Endothelial cell of umbilical vein (primary cell): ENCODE measurements at regions not wholly inside any gene's neighbourhood (a gene's known extent, or its start where the extent isn't known, plus 50 kb on each side); places are given as distances from the start of the nearest gene placed in this dataset.

Experiments used
- EZH2 ChIP-seq: IDR thresholded peaks from 2 replicates; pipeline ENCODE4 v1.6.1; 2012; ENCODE audit warnings: borderline replicate concordance, low read depth, mild to moderate bottlenecking, moderate library complexity, low read length, inconsistent platforms; ENCODE audit not compliant: severe bottlenecking
- FOS ChIP-seq: IDR thresholded peaks from 2 replicates; pipeline ENCODE4 v1.6.1; 2011; ENCODE audit warnings: mild to moderate bottlenecking, low read length, moderate library complexity, borderline replicate concordance; ENCODE audit not compliant: insufficient read depth
- GATA2 ChIP-seq: IDR thresholded peaks from 2 replicates; pipeline ENCODE4 v1.7.0; 2011; ENCODE audit warnings: low read depth, mild to moderate bottlenecking, moderate library complexity, mixed read lengths, low read length; ENCODE audit not compliant: insufficient read length, insufficient read depth
- JUN ChIP-seq: IDR thresholded peaks from 2 replicates; pipeline ENCODE4 v1.6.1; 2011; ENCODE audit warnings: borderline replicate concordance, low read depth; ENCODE audit not compliant: insufficient read length, insufficient read depth
- MYC ChIP-seq: IDR thresholded peaks from one replicate; pipeline ENCODE4 v1.6.1; 2011; ENCODE audit warnings: mild to moderate bottlenecking, low read depth, low read length
- POLR2A ChIP-seq: IDR thresholded peaks from 2 replicates; pipeline ENCODE4 v1.6.1; 2012; ENCODE audit warnings: low read depth, mild to moderate bottlenecking, control low read depth, low read length
- POLR2AphosphoS5 ChIP-seq: IDR thresholded peaks from 2 replicates; pipeline ENCODE4 v1.6.1; 2012; ENCODE audit warnings: low read depth, mild to moderate bottlenecking, control low read depth, low read length, moderate library complexity; ENCODE audit not compliant: insufficient read depth
- TF ChIP-seq, protein P1 (sequence below), 2 donors: IDR thresholded peaks; 1 replicate in 1 of 2; 2 replicates in 1 of 2; pipeline ENCODE4 v1.5.1; 2011; ENCODE audit warnings: low read length in 2 of 2, mild to moderate bottlenecking in 2 of 2, moderate library complexity in 2 of 2, control low read depth in 1 of 2, inconsistent platforms in 1 of 2, low read depth in 1 of 2; ENCODE audit not compliant: insufficient read depth in 1 of 2; ENCODE audit errors: extremely low read depth in 1 of 2
- TF ChIP-seq, protein P2 (sequence below): IDR thresholded peaks from 2 replicates; pipeline ENCODE4 v1.6.1; 2011; ENCODE audit not compliant: insufficient read depth, insufficient read length

DNA sequence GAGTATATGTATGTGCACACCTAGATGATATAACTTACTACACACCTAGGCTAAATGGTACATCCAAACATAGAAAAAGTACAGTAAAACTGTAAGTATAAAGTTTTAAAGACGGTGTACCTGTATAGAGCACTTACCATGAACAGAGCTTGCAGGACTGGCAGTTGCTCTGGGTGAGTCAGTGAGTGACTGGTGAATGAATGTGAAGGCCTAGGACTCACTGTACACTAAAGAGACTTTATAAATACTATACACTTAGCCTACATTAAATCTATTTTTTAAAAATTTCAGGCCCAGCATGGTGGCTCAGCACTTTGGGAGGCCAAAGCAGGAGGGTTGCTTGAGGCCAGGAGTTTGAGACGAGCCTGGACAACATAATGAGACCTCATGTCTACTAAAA, 195.3 kb downstream of the FZD1 start:
- TF ChIP-seq, protein P1, sequence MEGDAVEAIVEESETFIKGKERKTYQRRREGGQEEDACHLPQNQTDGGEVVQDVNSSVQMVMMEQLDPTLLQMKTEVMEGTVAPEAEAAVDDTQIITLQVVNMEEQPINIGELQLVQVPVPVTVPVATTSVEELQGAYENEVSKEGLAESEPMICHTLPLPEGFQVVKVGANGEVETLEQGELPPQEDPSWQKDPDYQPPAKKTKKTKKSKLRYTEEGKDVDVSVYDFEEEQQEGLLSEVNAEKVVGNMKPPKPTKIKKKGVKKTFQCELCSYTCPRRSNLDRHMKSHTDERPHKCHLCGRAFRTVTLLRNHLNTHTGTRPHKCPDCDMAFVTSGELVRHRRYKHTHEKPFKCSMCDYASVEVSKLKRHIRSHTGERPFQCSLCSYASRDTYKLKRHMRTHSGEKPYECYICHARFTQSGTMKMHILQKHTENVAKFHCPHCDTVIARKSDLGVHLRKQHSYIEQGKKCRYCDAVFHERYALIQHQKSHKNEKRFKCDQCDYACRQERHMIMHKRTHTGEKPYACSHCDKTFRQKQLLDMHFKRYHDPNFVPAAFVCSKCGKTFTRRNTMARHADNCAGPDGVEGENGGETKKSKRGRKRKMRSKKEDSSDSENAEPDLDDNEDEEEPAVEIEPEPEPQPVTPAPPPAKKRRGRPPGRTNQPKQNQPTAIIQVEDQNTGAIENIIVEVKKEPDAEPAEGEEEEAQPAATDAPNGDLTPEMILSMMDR (IDR thresholded peaks at IDR 0.05; ENCODE audit: extremely low read depth in 1 of 2, insufficient read depth in 1 of 2, low read depth in 1 of 2, low read length in 2 of 2): no peak
- TF ChIP-seq POLR2A (no peak), EZH2 (no peak), POLR2AphosphoS5 (no peak), FOS (no peak), GATA2 (no peak), MYC (no peak), JUN (no peak)
- TF ChIP-seq, protein P2, sequence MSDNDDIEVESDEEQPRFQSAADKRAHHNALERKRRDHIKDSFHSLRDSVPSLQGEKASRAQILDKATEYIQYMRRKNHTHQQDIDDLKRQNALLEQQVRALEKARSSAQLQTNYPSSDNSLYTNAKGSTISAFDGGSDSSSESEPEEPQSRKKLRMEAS: no peak
